ENCODE measurements at regions not wholly inside any gene's neighbourhood (a gene's known extent, or its start where the extent isn't known, plus 50 kb on each side); places are given as distances from the start of the nearest gene placed in this dataset.
A peak's percentile ranks its signal among the peaks of the same experiment; 100 is the strongest.

GRCh38 chr15:92806763-92807162, 93.4 kb upstream of the CHD2 start:
- CTCF ChIA-PET, result no interaction called here
- H3K27ac ChIP-seq (ENCODE audit: low read depth, low read length), result peak overlapping the region; percentile 17; the same call in 1 of the 2 replicates
- ATAC-seq (no peak), DNase-seq (ENCODE audit: low read depth, low spot score) (no peak)
- intact Hi-C loops (cut with micrococcal nuclease), result no loop called here
- TF ChIP-seq ZFX (IDR thresholded peaks at IDR 0.05) (no peak), RAD21 (IDR thresholded peaks at IDR 0.05; ENCODE audit: low read depth) (no peak), ATF3 (IDR thresholded peaks at IDR 0.05) (no peak), ZNF274 (IDR thresholded peaks at IDR 0.05; ENCODE audit: low read depth, low read length) (no peak), MAX (IDR thresholded peaks at IDR 0.05) (no peak)
- no peak overlapping the region for H3K4me3 ChIP-seq (replicated peaks in 1 of 2; ENCODE audit: low read depth in 1 of 2, low read length in 2 of 2)
- peaks cover 3% of the 10 kb centered on the region; the same call in 1 of the 2 replicates for H3K79me2 ChIP-seq (ENCODE audit: insufficient read depth, low read length)
- RAD21 ChIA-PET (ENCODE audit: low non-redundant PET in 1 of 2, low total read pairs in 2 of 2, uncharacterized antibody in 2 of 2, unreplicated experiment in 2 of 2), result no interaction called here
- no TSS peak for BruUV-seq (replicated peaks)
- H3K4me2 ChIP-seq (ENCODE audit: low read length), result no peak overlapping the region
- H3K36me3 ChIP-seq (ENCODE audit: control insufficient read depth in 1 of 2, insufficient read depth in 2 of 2, low read length in 2 of 2), result no peaks in the 10 kb centered on the region
- no peaks in the 10 kb centered on the region for H3K9me2 ChIP-seq (ENCODE audit: insufficient read depth)
- H3K4me1 ChIP-seq (ENCODE audit: control insufficient read depth in 1 of 2, insufficient read depth in 2 of 2, low read length in 2 of 2), result peaks cover 67 to 93% of the 10 kb centered on the region in 2 experiments
- no peak overlapping the region for H3K9ac ChIP-seq (ENCODE audit: low read length)
- no peaks in the 10 kb centered on the region for H4K20me1 ChIP-seq (ENCODE audit: insufficient read depth)
- no peak overlapping the region for H2AFZ ChIP-seq (ENCODE audit: low read depth, low read length, poor library complexity, severe bottlenecking)
- POLR2A ChIA-PET, result interaction anchor here (1.6 to 1.8 kb wide), 2 partner anchors 13 to 94 kb away, joined by 6 to 7 read pairs; partner anchors contain the start of gene CHD2
- no peaks in the 10 kb centered on the region for H3K9me3 ChIP-seq (ENCODE audit: control insufficient read depth in 1 of 2, insufficient read depth in 1 of 2, low read depth in 1 of 2, low read length in 2 of 2)
- no peaks in the 10 kb centered on the region for H3K27me3 ChIP-seq (ENCODE audit: insufficient read depth, low read length)

GRCh38 chr15:92807971-92808571, 92.1 kb upstream of the CHD2 start:
- BruUV-seq (replicated peaks), result no TSS peak
- TF ChIP-seq RAD21 (IDR thresholded peaks at IDR 0.05; ENCODE audit: low read depth) (no peak), CEBPB (IDR thresholded peaks at IDR 0.05; ENCODE audit: low read depth) (no peak), CTCF (IDR thresholded peaks at IDR 0.05 in 2 of 3, conservative IDR thresholded peaks at IDR 0.05 in 1 of 3; ENCODE audit: borderline replicate concordance in 1 of 3, insufficient read depth in 1 of 3, low read depth in 2 of 3, low read length in 2 of 3) (no peak), POLR2AphosphoS5 (IDR thresholded peaks at IDR 0.05; ENCODE audit: low read depth, low read length) (0 out of 2 replicates have a peak, but pooled peaks have one; percentile 33), EZH2 (IDR thresholded peaks at IDR 0.05) (no peak), EGR1 (IDR thresholded peaks at IDR 0.05; ENCODE audit: low read depth) (no peak), ELF1 (IDR thresholded peaks at IDR 0.05; ENCODE audit: borderline replicate concordance, low read depth) (no peak), SP1 (IDR thresholded peaks at IDR 0.05; ENCODE audit: low read depth) (no peak), POLR2A (IDR thresholded peaks at IDR 0.05; ENCODE audit: borderline replicate concordance, extremely low read depth, insufficient read depth, insufficient read length) (peak; percentile 4), YY1 (IDR thresholded peaks at IDR 0.05; ENCODE audit: extremely low read depth, insufficient replicate concordance, low read depth, low read length) (no peak), ZBTB33 (IDR thresholded peaks at IDR 0.05; ENCODE audit: extremely low read depth, insufficient replicate concordance, low read length) (no peak)

More at GRCh38 chr15:92807971-92808571, 92.1 kb upstream of the CHD2 start:
- H3K4me1 ChIP-seq (ENCODE audit: control insufficient read depth in 1 of 2, insufficient read depth in 2 of 2, low read length in 2 of 2), result peaks cover 57 to 80% of the 10 kb centered on the region in 2 experiments
- H3K4me2 ChIP-seq (ENCODE audit: low read length), result peak overlapping the region; percentile 78
- H3K36me3 ChIP-seq (ENCODE audit: control insufficient read depth in 1 of 2, insufficient read depth in 2 of 2, low read length in 2 of 2), result no peaks in the 10 kb centered on the region
- CTCF ChIA-PET, result interaction anchor here (0.8 to 2.8 kb wide), 5 partner anchors 11 to 113 kb away, joined by 3 to 14 read pairs (median 7); partner anchors contain the start of gene CHD2
- intact Hi-C loops (cut with micrococcal nuclease), result loop anchor here (2.0 kb wide), 1 partner anchor 75 kb away; no protein-coding TSS in a partner anchor
- H3K4me3 ChIP-seq (replicated peaks in 1 of 2; ENCODE audit: low read depth in 1 of 2, low read length in 2 of 2), result peak overlapping the region; percentile 39 to 58
- POLR2A ChIA-PET, result interaction anchor here (0.6 to 4.3 kb wide), 8 partner anchors 10 to 191 kb away, joined by 3 to 31 read pairs (median 10); partner anchors contain the start of gene CHD2
- no peaks in the 10 kb centered on the region for H3K9me3 ChIP-seq (ENCODE audit: control insufficient read depth in 1 of 2, insufficient read depth in 1 of 2, low read depth in 1 of 2, low read length in 2 of 2)
- peak overlapping the region; percentile 77 for H3K27ac ChIP-seq (ENCODE audit: low read depth, low read length)
- H3K27me3 ChIP-seq (ENCODE audit: insufficient read depth, low read length), result no peaks in the 10 kb centered on the region
- no peak for ATAC-seq
- peaks cover 3% of the 10 kb centered on the region; the same call in 1 of the 2 replicates for H3K79me2 ChIP-seq (ENCODE audit: insufficient read depth, low read length)
- peak overlapping the region; percentile 82 for H3K9ac ChIP-seq (ENCODE audit: low read length)
- no peak overlapping the region for H2AFZ ChIP-seq (ENCODE audit: low read depth, low read length, poor library complexity, severe bottlenecking)
- H4K20me1 ChIP-seq (ENCODE audit: insufficient read depth), result no peaks in the 10 kb centered on the region
- no peaks in the 10 kb centered on the region for H3K9me2 ChIP-seq (ENCODE audit: insufficient read depth)
- RAD21 ChIA-PET (ENCODE audit: low non-redundant PET in 1 of 2, low total read pairs in 2 of 2, uncharacterized antibody in 2 of 2, unreplicated experiment in 2 of 2), result interaction anchor here (0.6 to 0.9 kb wide), 3 partner anchors 87 to 110 kb away, joined by 3 to 4 read pairs (median 3); no protein-coding TSS in a partner anchor
- DNase-seq (ENCODE audit: low read depth, low spot score), result no peak

All from HCT116 (cell line).